ENCODE measurements at regions not wholly inside any gene's neighbourhood (a gene's known extent, or its start where the extent isn't known, plus 50 kb on each side); places are given as distances from the start of the nearest gene placed in this dataset.

DNA sequence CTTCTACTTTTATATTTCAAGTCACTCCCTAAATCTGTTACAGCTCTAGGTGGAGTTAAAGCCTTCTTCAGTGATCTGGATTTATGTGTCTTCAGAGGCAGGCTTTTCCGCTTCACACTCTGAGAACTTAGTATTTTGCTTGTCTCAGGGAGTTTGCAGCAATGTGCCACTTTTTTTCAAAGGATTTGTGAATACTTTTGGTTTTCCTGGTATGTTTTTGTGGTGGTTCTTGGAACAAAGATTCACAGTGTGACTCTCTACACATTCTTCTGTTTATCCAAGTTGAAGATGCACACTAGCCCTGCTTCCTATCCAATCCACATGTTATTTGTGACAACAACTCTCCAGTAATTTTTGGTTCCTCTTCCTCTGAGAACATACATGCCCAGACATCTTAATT is 1253.7 kb downstream of the TECRL start (continued):
- no peak for TF ChIP-seq MYC (IDR thresholded peaks at IDR 0.05; ENCODE audit: insufficient read depth, insufficient read length, insufficient replicate concordance, low read length, severe bottlenecking)

DNA sequence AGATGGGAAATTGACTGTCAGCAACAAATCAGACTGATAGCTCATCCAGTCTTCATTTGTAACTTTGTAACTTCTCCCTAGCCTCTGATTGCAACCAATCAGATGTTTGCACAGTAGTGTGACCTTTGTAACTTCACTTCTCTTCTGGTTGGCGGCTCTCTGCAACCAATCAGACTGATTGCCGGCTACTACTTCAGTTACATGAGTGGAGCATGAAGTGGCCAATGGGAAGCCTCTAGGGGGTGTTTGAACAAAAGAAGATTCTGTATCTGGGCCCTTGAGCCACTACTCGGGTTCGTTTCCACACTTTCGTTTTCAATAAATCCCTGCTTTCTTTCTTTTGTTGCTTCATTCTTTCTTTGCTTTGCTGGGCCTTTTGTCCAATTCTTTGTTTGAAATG is 1285.8 kb downstream of the TECRL start:
- SMC1A ChIA-PET (ENCODE audit: uncharacterized antibody, unreplicated experiment): no interaction called here
- no TSS peak for BruUV-seq (replicated peaks)
- FAIRE-seq (no peak), ATAC-seq (no peak), DNase-seq (ENCODE audit: low read depth, low spot score) (no peak)
- Histone ChIP-seq H3K9me3 (replicated peaks; ENCODE audit: control insufficient read depth, insufficient read depth, low read length) (no peaks in the 10 kb centered on the region), H3K79me2 (ENCODE audit: control insufficient read depth, insufficient read depth, low read length) (no peaks in the 10 kb centered on the region), H3K4me2 (ENCODE audit: control insufficient read depth, insufficient read depth) (no peak overlapping the region), H3K4me1 (ENCODE audit: control insufficient read depth, insufficient read depth, low read length) (no peaks in the 10 kb centered on the region), H3K27me3 (replicated peaks in 1 of 2; ENCODE audit: control insufficient read depth in 2 of 2, insufficient read depth in 2 of 2, low read length in 1 of 2) (no peaks in the 10 kb centered on the region), H3K9ac (ENCODE audit: control insufficient read depth, insufficient read depth, low read length) (no peak overlapping the region), H3K36me3 (ENCODE audit: control insufficient read depth in 2 of 2, insufficient read depth in 2 of 2, low read length in 1 of 2) (no peaks in the 10 kb centered on the region), H4K20me1 (ENCODE audit: control insufficient read depth, insufficient read depth) (no peaks in the 10 kb centered on the region), H3K4me3 (no peak overlapping the region), H2AFZ (ENCODE audit: control insufficient read depth, low read depth, low read length) (no peak overlapping the region), H3K27ac (ENCODE audit: control insufficient read depth, insufficient read depth) (no peak overlapping the region)
- intact Hi-C loops (cut with micrococcal nuclease; ENCODE audit: unreplicated experiment) (no loop called here), in situ Hi-C loops (cut with MboI) (no loop called here)
- RAD21 ChIA-PET (ENCODE audit: unreplicated experiment): no interaction called here
- CTCF ChIA-PET: no interaction called here
- POLR2A ChIA-PET: no interaction called here
- 58% methylated on average over 5 of the region's 5 CpGs for WGBS (ENCODE audit: insufficient coverage, insufficient replicate concordance, low lambda C conversion rate, missing lambda C conversion rate)
- TF ChIP-seq, protein P1, sequence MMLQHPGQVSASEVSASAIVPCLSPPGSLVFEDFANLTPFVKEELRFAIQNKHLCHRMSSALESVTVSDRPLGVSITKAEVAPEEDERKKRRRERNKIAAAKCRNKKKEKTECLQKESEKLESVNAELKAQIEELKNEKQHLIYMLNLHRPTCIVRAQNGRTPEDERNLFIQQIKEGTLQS (IDR thresholded peaks at IDR 0.05; ENCODE audit: borderline replicate concordance, extremely low read depth, low read depth, low read length): no peak
- TF ChIP-seq CBX3 (IDR thresholded peaks at IDR 0.05; ENCODE audit: borderline replicate concordance, low read depth): no peak
- TF ChIP-seq ETV6 (conservative IDR thresholded peaks at IDR 0.05 in 1 of 2, IDR thresholded peaks at IDR 0.05 in 1 of 2; ENCODE audit: borderline replicate concordance in 1 of 2, low read depth in 1 of 2): no peak
- TF ChIP-seq GABPA (IDR thresholded peaks at IDR 0.05; ENCODE audit: low read depth): no peak
- TF ChIP-seq ZNF622 (IDR thresholded peaks at IDR 0.05): no peak
- TF ChIP-seq FOXK2 (IDR thresholded peaks at IDR 0.05): no peak
- TF ChIP-seq, protein P2, sequence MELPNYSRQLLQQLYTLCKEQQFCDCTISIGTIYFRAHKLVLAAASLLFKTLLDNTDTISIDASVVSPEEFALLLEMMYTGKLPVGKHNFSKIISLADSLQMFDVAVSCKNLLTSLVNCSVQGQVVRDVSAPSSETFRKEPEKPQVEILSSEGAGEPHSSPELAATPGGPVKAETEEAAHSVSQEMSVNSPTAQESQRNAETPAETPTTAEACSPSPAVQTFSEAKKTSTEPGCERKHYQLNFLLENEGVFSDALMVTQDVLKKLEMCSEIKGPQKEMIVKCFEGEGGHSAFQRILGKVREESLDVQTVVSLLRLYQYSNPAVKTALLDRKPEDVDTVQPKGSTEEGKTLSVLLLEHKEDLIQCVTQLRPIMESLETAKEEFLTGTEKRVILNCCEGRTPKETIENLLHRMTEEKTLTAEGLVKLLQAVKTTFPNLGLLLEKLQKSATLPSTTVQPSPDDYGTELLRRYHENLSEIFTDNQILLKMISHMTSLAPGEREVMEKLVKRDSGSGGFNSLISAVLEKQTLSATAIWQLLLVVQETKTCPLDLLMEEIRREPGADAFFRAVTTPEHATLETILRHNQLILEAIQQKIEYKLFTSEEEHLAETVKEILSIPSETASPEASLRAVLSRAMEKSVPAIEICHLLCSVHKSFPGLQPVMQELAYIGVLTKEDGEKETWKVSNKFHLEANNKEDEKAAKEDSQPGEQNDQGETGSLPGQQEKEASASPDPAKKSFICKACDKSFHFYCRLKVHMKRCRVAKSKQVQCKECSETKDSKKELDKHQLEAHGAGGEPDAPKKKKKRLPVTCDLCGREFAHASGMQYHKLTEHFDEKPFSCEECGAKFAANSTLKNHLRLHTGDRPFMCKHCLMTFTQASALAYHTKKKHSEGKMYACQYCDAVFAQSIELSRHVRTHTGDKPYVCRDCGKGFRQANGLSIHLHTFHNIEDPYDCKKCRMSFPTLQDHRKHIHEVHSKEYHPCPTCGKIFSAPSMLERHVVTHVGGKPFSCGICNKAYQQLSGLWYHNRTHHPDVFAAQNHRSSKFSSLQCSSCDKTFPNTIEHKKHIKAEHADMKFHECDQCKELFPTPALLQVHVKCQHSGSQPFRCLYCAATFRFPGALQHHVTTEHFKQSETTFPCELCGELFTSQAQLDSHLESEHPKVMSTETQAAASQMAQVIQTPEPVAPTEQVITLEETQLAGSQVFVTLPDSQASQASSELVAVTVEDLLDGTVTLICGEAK (IDR thresholded peaks at IDR 0.05; ENCODE audit: borderline replicate concordance): no peak
- TF ChIP-seq NFYA (IDR thresholded peaks at IDR 0.05; ENCODE audit: borderline replicate concordance, low read depth, low read length): no peak
- no peak for TF ChIP-seq NFIC (IDR thresholded peaks at IDR 0.05; ENCODE audit: low read depth, low read length)
- no peak for TF ChIP-seq KLF5 (IDR thresholded peaks at IDR 0.05; ENCODE audit: partially characterized antibody)
- no peak for TF ChIP-seq ATF7 (IDR thresholded peaks at IDR 0.05; ENCODE audit: low read depth)
- TF ChIP-seq, protein P3, sequence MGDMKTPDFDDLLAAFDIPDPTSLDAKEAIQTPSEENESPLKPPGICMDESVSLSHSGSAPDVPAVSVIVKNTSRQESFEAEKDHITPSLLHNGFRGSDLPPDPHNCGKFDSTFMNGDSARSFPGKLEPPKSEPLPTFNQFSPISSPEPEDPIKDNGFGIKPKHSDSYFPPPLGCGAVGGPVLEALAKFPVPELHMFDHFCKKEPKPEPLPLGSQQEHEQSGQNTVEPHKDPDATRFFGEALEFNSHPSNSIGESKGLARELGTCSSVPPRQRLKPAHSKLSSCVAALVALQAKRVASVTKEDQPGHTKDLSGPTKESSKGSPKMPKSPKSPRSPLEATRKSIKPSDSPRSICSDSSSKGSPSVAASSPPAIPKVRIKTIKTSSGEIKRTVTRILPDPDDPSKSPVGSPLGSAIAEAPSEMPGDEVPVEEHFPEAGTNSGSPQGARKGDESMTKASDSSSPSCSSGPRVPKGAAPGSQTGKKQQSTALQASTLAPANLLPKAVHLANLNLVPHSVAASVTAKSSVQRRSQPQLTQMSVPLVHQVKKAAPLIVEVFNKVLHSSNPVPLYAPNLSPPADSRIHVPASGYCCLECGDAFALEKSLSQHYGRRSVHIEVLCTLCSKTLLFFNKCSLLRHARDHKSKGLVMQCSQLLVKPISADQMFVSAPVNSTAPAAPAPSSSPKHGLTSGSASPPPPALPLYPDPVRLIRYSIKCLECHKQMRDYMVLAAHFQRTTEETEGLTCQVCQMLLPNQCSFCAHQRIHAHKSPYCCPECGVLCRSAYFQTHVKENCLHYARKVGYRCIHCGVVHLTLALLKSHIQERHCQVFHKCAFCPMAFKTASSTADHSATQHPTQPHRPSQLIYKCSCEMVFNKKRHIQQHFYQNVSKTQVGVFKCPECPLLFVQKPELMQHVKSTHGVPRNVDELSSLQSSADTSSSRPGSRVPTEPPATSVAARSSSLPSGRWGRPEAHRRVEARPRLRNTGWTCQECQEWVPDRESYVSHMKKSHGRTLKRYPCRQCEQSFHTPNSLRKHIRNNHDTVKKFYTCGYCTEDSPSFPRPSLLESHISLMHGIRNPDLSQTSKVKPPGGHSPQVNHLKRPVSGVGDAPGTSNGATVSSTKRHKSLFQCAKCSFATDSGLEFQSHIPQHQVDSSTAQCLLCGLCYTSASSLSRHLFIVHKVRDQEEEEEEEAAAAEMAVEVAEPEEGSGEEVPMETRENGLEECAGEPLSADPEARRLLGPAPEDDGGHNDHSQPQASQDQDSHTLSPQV (IDR thresholded peaks at IDR 0.05): no peak
- TF ChIP-seq RUNX3 (IDR thresholded peaks at IDR 0.05; ENCODE audit: low read length): no peak

All from GM12878 (cell line).